Activated CD8-positive, alpha-beta T cell treated with anti-CD3 and anti-CD28 coated beads, Interleukin-2, amount 10 ng/mL, durations not matched to agents 7 days and 5 days (primary cell): ENCODE measurements at regions not wholly inside any gene's neighbourhood (a gene's known extent, or its start where the extent isn't known, plus 50 kb on each side); places are given as distances from the start of the nearest gene placed in this dataset.

ENCODE experiments used
- ATAC-seq: fragments of 150-1000 bp; cut with Tn5 transposase; one replicate; pipeline ENCODE4 v1.10.0; 2021; ENCODE audit warnings: moderate library complexity
- CTCF ChIA-PET: fragments of 350-600 bp; sonication (Branson Sonifier 250); formaldehyde crosslinking; loops from one replicate; lab custom pipeline; 2021; ENCODE audit warnings: antibody characterized with exemption; lab: Charles Lee
- POLR2A ChIA-PET: fragments of 350-600 bp; sonication (Branson Sonifier 250); formaldehyde crosslinking; loops from one replicate; lab custom pipeline; 2021; ENCODE audit warnings: antibody characterized with exemption; lab: Charles Lee
- DNase-seq: peaks from one replicate; pipeline ENCODE4 v3.0.0-alpha.2; 2020
- H3K27ac Mint-ChIP-seq: one replicate; pipeline ENCODE4 v1.8.0; 2021; ENCODE audit warnings: mild to moderate bottlenecking, mixed read lengths
- H3K27me3 Mint-ChIP-seq: one replicate; pipeline ENCODE4 v1.8.0; 2021; ENCODE audit warnings: low read depth, mixed read lengths
- H3K36me3 Mint-ChIP-seq: one replicate; pipeline ENCODE4 v1.8.0; 2021; ENCODE audit warnings: low read depth, mixed read lengths
- H3K4me1 Mint-ChIP-seq: one replicate; pipeline ENCODE4 v1.8.0; 2021; ENCODE audit warnings: low read depth, mixed read lengths
- H3K4me3 Mint-ChIP-seq: one replicate; pipeline ENCODE4 v1.8.0; 2021; ENCODE audit warnings: mild to moderate bottlenecking, mixed read lengths
- H3K9me3 Mint-ChIP-seq: one replicate; pipeline ENCODE4 v1.8.0; 2022; ENCODE audit warnings: mixed read lengths; ENCODE audit not compliant: insufficient read depth

GRCh38 chr21:35316933-35317332, 267.8 kb upstream of the RUNX1 start:
- H3K27ac Mint-ChIP-seq = no peak overlapping the region
- ChIA-PET POLR2A (interaction anchor here (0.6 kb wide), 1 partner anchor 1487 kb away, joined by 3 read pairs; no protein-coding TSS in a partner anchor), CTCF (interaction anchor here (0.9 kb wide), 1 partner anchor 427 kb away, joined by 3 read pairs; no protein-coding TSS in a partner anchor)
- no peaks in the 10 kb centered on the region for H3K36me3 Mint-ChIP-seq
- no peaks in the 10 kb centered on the region for H3K9me3 Mint-ChIP-seq
- H3K4me1 Mint-ChIP-seq = no peaks in the 10 kb centered on the region
- H3K27me3 Mint-ChIP-seq = no peaks in the 10 kb centered on the region
- DNase-seq = no peak
- no peak for ATAC-seq
- H3K4me3 Mint-ChIP-seq = no peak overlapping the region

GRCh38 chr21:35316456-35316855, 267.4 kb upstream of the RUNX1 start:
- DNase-seq (no peak), ATAC-seq (no peak)
- ChIA-PET CTCF (interaction anchor here (0.9 kb wide), 1 partner anchor 427 kb away, joined by 3 read pairs; no protein-coding TSS in a partner anchor), POLR2A (interaction anchor here (0.6 kb wide), 1 partner anchor 1488 kb away, joined by 3 read pairs; no protein-coding TSS in a partner anchor)
- Mint-ChIP-seq H3K4me1 (no peaks in the 10 kb centered on the region), H3K27ac (no peak overlapping the region), H3K27me3 (no peaks in the 10 kb centered on the region), H3K36me3 (no peaks in the 10 kb centered on the region), H3K4me3 (no peak overlapping the region), H3K9me3 (no peaks in the 10 kb centered on the region)

GRCh38 chr21:35314857-35315582, 265.9 kb upstream of the RUNX1 start:
- no peak overlapping the region for H3K27ac Mint-ChIP-seq
- H3K27me3 Mint-ChIP-seq = no peaks in the 10 kb centered on the region
- no peaks in the 10 kb centered on the region for H3K36me3 Mint-ChIP-seq
- CTCF ChIA-PET = interaction anchor here (1.5 kb wide), 1 partner anchor 19 kb away, joined by 3 read pairs; no protein-coding TSS in a partner anchor
- H3K9me3 Mint-ChIP-seq = no peaks in the 10 kb centered on the region
- ATAC-seq (no peak), DNase-seq (no peak)
- H3K4me1 Mint-ChIP-seq = no peaks in the 10 kb centered on the region
- no peak overlapping the region for H3K4me3 Mint-ChIP-seq
- POLR2A ChIA-PET = no interaction called here

- H3K4me3 Mint-ChIP-seq = no peak overlapping the region
- H3K27ac Mint-ChIP-seq = no peak overlapping the region
- H3K36me3 Mint-ChIP-seq = no peaks in the 10 kb centered on the region
- POLR2A ChIA-PET = no interaction called here
- H3K27me3 Mint-ChIP-seq = no peaks in the 10 kb centered on the region
- DNase-seq (no peak), ATAC-seq (no peak)
- CTCF ChIA-PET = no interaction called here
- no peaks in the 10 kb centered on the region for H3K9me3 Mint-ChIP-seq
- no peaks in the 10 kb centered on the region for H3K4me1 Mint-ChIP-seq
Observed at GRCh38 chr21:35311985-35312384, 262.9 kb upstream of the RUNX1 start.

DNA sequence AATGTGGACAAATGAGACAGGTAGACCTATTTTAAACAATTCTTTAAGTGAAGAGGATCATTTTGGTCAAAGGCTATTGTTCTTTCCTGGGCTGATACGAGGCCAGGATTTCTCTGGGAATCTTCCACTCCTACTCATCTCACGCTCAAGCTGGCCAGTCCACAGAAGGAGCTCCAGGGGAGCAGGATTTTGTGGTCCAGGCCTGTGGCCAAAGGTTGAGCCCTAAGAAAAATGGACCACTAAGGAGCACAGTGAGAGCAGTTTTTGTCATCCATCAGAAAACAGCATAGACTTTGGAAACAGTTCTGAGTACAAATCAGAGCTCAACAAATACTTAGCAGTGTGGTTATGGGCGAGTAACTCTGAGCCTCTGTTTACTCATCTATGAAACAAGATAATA, 260.2 kb upstream of the RUNX1 start:
- no peak overlapping the region for H3K4me3 Mint-ChIP-seq
- ChIA-PET CTCF (no interaction called here), POLR2A (no interaction called here)
- no peaks in the 10 kb centered on the region for H3K4me1 Mint-ChIP-seq
- H3K9me3 Mint-ChIP-seq = no peaks in the 10 kb centered on the region
- no peak for DNase-seq
- peaks cover 2% of the 10 kb centered on the region for H3K27me3 Mint-ChIP-seq
- no peak for ATAC-seq
- H3K27ac Mint-ChIP-seq = no peak overlapping the region
- no peaks in the 10 kb centered on the region for H3K36me3 Mint-ChIP-seq

GRCh38 chr21:35303085-35303484, 254.0 kb upstream of the RUNX1 start:
- no peak overlapping the region for H3K4me3 Mint-ChIP-seq
- POLR2A ChIA-PET = no interaction called here

DNA sequence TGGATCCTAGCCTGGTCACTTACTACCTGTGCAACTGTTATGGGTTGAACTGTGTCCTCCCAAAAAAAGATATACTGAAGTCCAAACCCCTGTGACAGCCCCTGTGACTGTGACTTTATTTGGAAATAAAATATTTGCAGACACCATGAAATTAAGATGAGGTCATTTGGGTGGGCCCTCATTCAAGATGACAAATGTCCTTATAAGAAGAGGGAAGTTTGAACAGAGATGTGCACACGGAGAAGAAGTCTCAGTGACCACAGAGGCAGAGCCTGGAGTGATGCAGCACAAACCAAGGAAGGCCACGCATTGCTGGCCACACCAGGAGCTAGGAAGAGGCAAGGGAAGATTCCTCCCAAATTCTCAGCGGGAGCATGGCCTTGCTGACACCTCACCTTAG, 249.7 kb upstream of the RUNX1 start:
- Mint-ChIP-seq H3K4me1 (peaks cover 5% of the 10 kb centered on the region), H3K27me3 (peaks cover 6% of the 10 kb centered on the region), H3K27ac (no peak overlapping the region), H3K9me3 (no peaks in the 10 kb centered on the region), H3K4me3 (no peak overlapping the region), H3K36me3 (no peaks in the 10 kb centered on the region)
- ATAC-seq (no peak), DNase-seq (no peak)
- ChIA-PET CTCF (no interaction called here), POLR2A (no interaction called here)

More at GRCh38 chr21:35303085-35303484, 254.0 kb upstream of the RUNX1 start:
- DNase-seq (no peak), ATAC-seq (no peak)
- Mint-ChIP-seq H3K4me1 (no peaks in the 10 kb centered on the region), H3K36me3 (no peaks in the 10 kb centered on the region), H3K27me3 (peaks cover 6% of the 10 kb centered on the region), H3K9me3 (no peaks in the 10 kb centered on the region), H3K27ac (no peak overlapping the region)
- CTCF ChIA-PET = no interaction called here

GRCh38 chr21:35297665-35298064, 248.6 kb upstream of the RUNX1 start:
- POLR2A ChIA-PET = no interaction called here
- Mint-ChIP-seq H3K36me3 (no peaks in the 10 kb centered on the region), H3K27ac (no peak overlapping the region), H3K27me3 (peaks cover 4% of the 10 kb centered on the region), H3K9me3 (no peaks in the 10 kb centered on the region), H3K4me3 (no peak overlapping the region), H3K4me1 (peaks cover 5% of the 10 kb centered on the region)
- no peak for ATAC-seq
- no peak for DNase-seq
- CTCF ChIA-PET = interaction anchor here (1.3 kb wide), 1 partner anchor 59 kb away, joined by 3 read pairs; no protein-coding TSS in a partner anchor

DNA sequence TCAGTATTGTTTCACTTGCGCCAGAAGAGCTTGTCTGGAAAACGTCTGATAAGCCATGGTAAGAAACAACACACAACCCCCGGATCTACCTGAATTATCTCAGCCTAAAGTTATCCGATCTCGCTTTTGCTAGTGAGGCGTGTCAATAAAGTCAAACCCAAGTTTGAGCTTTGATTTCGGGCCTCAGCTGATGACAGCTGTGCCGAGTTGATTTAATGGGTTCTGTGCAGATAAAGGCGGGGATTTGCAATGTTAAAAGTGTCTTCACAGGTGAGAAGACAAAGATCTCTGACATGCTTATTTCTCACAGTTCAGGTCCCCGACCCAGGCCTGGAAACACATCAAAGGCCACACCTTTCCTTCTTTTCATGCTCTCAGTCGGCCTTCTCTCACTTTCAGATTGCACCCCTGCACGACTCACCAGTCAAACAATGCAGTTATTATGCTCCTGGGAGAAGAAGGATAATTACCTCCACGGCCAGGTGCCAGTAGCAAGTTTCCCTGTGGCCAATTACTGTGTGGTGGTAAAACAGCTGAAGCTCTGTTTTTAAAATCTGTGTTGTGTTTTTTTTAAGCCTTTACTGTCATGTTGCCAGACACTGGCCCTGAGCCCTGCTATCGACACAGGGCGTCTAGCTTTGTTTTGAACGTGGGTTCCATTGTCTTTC, 245.3 kb upstream of the RUNX1 start:
- Mint-ChIP-seq H3K4me1 (peaks cover 5% of the 10 kb centered on the region), H3K27me3 (peaks cover 4% of the 10 kb centered on the region), H3K27ac (no peak overlapping the region), H3K4me3 (no peak overlapping the region), H3K36me3 (no peaks in the 10 kb centered on the region), H3K9me3 (no peaks in the 10 kb centered on the region)
- ChIA-PET POLR2A (no interaction called here), CTCF (no interaction called here)
- DNase-seq = no peak
- ATAC-seq = no peak

GRCh38 chr21:35291973-35292627, 243.0 kb upstream of the RUNX1 start:
- DNase-seq (no peak), ATAC-seq (no peak)
- Mint-ChIP-seq H3K4me1 (peaks cover 5% of the 10 kb centered on the region), H3K27me3 (peaks cover 2% of the 10 kb centered on the region), H3K9me3 (peaks cover 5% of the 10 kb centered on the region), H3K27ac (no peak overlapping the region), H3K4me3 (no peak overlapping the region), H3K36me3 (no peaks in the 10 kb centered on the region)
- ChIA-PET POLR2A (no interaction called here), CTCF (no interaction called here)

DNA sequence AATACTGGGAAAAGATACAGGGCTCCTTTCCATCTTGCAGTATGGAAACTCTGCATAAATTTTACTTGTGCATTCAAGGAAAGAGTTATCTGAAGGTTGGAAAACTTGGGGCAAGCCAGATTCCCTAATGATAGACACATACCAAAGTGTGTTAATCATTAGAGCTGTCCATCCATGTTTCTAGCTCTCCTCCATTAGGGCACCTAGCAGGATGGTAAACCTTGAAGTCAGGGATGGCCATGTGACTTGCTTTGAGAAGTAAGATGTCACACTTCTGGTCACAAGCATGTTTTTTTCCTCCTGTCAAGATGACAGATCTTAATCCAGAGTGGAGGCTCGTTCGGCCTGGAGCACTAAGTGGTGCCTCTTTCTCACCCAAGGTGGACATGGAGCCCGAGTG, 241.9 kb upstream of the RUNX1 start:
- H3K4me3 Mint-ChIP-seq = no peak overlapping the region
- CTCF ChIA-PET = no interaction called here
- no peak overlapping the region for H3K27ac Mint-ChIP-seq
- ATAC-seq (no peak), DNase-seq (no peak)
- POLR2A ChIA-PET = no interaction called here
- H3K36me3 Mint-ChIP-seq = no peaks in the 10 kb centered on the region
- H3K4me1 Mint-ChIP-seq = peaks cover 5% of the 10 kb centered on the region
- H3K9me3 Mint-ChIP-seq = peaks cover 5% of the 10 kb centered on the region
- H3K27me3 Mint-ChIP-seq = no peaks in the 10 kb centered on the region

DNA sequence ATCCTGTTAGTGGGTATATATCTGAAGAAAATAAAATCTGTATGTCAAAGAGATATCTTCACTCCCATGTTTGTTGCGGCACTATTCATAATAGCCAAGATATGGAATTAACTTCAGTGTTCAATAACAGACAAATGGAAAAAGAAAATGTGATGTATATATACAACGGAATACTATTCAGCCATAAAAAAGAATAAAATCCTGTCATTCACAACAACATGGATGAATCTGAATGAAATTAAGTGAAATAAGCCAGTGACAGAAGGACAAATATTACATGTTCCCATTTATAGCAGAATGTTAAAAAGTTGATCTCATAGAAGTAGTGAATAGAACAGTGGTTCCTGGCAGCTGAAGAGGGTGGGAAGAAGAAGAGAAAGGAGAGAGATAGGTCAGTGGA, 239.1 kb upstream of the RUNX1 start:
- POLR2A ChIA-PET = no interaction called here
- Mint-ChIP-seq H3K27me3 (no peaks in the 10 kb centered on the region), H3K4me3 (no peak overlapping the region), H3K36me3 (no peaks in the 10 kb centered on the region), H3K9me3 (peaks cover 5% of the 10 kb centered on the region), H3K4me1 (no peaks in the 10 kb centered on the region), H3K27ac (no peak overlapping the region)
- no peak for ATAC-seq
- CTCF ChIA-PET = no interaction called here
- DNase-seq = no peak
